ENCODE measurements at regions not wholly inside any gene's neighbourhood (a gene's known extent, or its start where the extent isn't known, plus 50 kb on each side); places are given as distances from the start of the nearest gene placed in this dataset.

- Mint-ChIP-seq H3K4me3 (no peak overlapping the region), H3K9me3 (peaks cover 6% of the 10 kb centered on the region), H3K27me3 (ENCODE audit: low read depth) (no peaks in the 10 kb centered on the region), H3K27ac (ENCODE audit: unreplicated experiment) (no peak overlapping the region), H3K36me3 (ENCODE audit: low read depth) (peaks cover 3% of the 10 kb centered on the region), H3K4me1 (no peaks in the 10 kb centered on the region)
- TF ChIP-seq, protein P1, sequence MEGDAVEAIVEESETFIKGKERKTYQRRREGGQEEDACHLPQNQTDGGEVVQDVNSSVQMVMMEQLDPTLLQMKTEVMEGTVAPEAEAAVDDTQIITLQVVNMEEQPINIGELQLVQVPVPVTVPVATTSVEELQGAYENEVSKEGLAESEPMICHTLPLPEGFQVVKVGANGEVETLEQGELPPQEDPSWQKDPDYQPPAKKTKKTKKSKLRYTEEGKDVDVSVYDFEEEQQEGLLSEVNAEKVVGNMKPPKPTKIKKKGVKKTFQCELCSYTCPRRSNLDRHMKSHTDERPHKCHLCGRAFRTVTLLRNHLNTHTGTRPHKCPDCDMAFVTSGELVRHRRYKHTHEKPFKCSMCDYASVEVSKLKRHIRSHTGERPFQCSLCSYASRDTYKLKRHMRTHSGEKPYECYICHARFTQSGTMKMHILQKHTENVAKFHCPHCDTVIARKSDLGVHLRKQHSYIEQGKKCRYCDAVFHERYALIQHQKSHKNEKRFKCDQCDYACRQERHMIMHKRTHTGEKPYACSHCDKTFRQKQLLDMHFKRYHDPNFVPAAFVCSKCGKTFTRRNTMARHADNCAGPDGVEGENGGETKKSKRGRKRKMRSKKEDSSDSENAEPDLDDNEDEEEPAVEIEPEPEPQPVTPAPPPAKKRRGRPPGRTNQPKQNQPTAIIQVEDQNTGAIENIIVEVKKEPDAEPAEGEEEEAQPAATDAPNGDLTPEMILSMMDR (conservative IDR thresholded peaks at IDR 0.05): no peak
- DNase-seq (ENCODE audit: low read depth, low spot score): no peak
Measured at GRCh38 chr14:59067127-59067894, 121.2 kb upstream of the DAAM1 start.

DNA sequence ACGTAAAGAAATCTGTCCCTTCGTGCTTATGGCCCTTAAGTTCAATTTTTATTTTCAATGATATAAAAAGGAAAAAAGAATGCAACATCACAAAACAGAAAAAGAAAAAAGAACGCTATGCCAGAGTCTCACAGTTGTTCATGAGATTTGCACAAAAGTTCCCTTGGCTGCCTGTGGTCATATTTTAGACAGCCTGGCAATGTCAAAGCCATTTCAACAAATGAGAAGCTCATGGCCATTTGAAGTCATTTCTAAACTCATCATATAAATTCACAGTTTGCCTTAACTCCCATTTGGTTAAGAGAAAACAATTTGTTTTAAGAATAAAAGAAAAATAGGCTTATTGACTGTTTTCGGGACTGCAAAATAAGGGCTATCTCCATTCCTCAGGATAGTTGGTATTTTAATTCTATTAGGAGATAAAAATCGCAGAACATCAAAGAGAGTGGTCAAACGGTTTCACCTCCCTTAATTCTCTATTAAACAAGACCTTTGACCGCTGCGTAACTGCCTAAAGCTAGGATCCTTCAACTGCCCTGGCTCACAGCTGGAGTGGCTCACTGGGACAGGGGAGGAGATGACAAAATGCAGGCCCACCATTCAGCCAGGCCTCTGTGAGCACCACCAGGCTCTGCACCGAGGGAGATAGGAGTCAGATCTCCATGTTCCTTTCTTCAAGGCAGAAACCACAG lies 119.2 kb upstream of the DAAM1 start:
- no peak overlapping the region for H3K27ac Mint-ChIP-seq (ENCODE audit: unreplicated experiment)

DNA sequence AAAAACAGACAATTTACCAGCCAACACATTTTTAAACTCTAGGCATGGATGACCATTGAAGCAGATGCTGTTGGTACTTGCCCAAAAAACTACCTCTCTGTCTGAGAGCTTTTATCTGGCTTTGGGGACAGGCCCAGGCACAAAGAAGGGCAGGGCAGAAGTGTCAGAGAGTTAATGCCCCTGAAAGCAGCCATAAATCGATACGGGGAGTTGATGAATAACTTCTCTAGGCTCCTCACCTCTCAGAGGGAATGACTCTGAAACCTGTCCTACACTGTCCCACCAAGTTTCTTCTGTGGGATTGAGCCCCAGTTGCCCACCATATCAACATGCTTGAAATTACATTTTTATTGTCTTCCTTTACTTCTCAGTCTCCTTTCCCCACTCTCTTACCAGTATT lies 113.0 kb upstream of the DAAM1 start:
- TF ChIP-seq, protein P1 (conservative IDR thresholded peaks at IDR 0.05): no peak
- DNase-seq (ENCODE audit: low read depth, low spot score): no peak
- Mint-ChIP-seq H3K9me3 (peaks cover 5% of the 10 kb centered on the region), H3K27me3 (ENCODE audit: low read depth) (no peaks in the 10 kb centered on the region), H3K36me3 (ENCODE audit: low read depth) (no peaks in the 10 kb centered on the region), H3K27ac (ENCODE audit: unreplicated experiment) (no peak overlapping the region), H3K4me1 (no peaks in the 10 kb centered on the region), H3K4me3 (no peak overlapping the region)

More for the DNA sequence above, 119.2 kb upstream of the DAAM1 start:
- DNase-seq (ENCODE audit: low read depth, low spot score): no peak
- Mint-ChIP-seq H3K27me3 (ENCODE audit: low read depth) (no peaks in the 10 kb centered on the region), H3K9me3 (peaks cover 2% of the 10 kb centered on the region), H3K4me1 (no peaks in the 10 kb centered on the region), H3K36me3 (ENCODE audit: low read depth) (no peaks in the 10 kb centered on the region), H3K4me3 (no peak overlapping the region)
- TF ChIP-seq, protein P1 (conservative IDR thresholded peaks at IDR 0.05): no peak

GRCh38 chr14:59081720-59082119 lies 106.7 kb upstream of the DAAM1 start:
- peaks cover 5% of the 10 kb centered on the region for H3K9me3 Mint-ChIP-seq
- H3K27me3 Mint-ChIP-seq (ENCODE audit: low read depth): no peaks in the 10 kb centered on the region
- TF ChIP-seq, protein P1 (conservative IDR thresholded peaks at IDR 0.05): no peak
- H3K4me1 Mint-ChIP-seq: no peaks in the 10 kb centered on the region
- no peak overlapping the region for H3K4me3 Mint-ChIP-seq
- H3K27ac Mint-ChIP-seq (ENCODE audit: unreplicated experiment): no peak overlapping the region
- no peaks in the 10 kb centered on the region for H3K36me3 Mint-ChIP-seq (ENCODE audit: low read depth)
- DNase-seq (ENCODE audit: low read depth, low spot score): no peak

DNA sequence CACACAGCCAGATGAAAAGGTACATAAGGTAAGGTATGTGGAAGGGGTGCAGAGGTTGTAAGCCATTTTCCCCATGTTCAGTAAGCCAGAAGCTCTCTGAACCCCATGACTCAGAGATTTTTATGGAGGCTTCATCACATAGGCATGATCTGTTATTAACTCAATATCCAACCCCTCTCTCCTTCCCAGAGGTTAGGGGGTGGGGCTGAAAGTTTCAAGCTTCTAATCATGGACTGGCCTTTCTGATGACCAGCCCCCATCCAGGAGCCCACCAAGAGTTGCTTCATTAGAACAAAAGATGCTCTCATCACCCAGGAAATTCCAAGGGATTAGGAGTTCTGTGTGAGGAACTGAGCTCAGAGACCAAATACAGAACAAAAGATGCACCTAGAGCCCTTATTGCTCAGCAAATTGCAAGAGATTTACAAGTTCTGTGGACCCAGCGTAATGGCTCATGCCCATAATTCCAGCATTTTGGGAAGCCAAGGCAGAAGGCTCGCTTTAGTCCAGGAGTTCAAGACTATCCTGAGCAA lies 103.2 kb upstream of the DAAM1 start:
- TF ChIP-seq, protein P1 (conservative IDR thresholded peaks at IDR 0.05): no peak
- Mint-ChIP-seq H3K36me3 (ENCODE audit: low read depth) (no peaks in the 10 kb centered on the region), H3K4me1 (no peaks in the 10 kb centered on the region), H3K27me3 (ENCODE audit: low read depth) (no peaks in the 10 kb centered on the region), H3K9me3 (no peaks in the 10 kb centered on the region), H3K4me3 (no peak overlapping the region), H3K27ac (ENCODE audit: unreplicated experiment) (no peak overlapping the region)
- no peak for DNase-seq (ENCODE audit: low read depth, low spot score)

Data from neural crest cell (in vitro differentiated cells).